Heart right ventricle (tissue), 16 donors: ENCODE measurements at regions not wholly inside any gene's neighbourhood (a gene's known extent, or its start where the extent isn't known, plus 50 kb on each side); places are given as distances from the start of the nearest gene placed in this dataset.
A peak's percentile ranks its signal among the peaks of the same experiment; 100 is the strongest.

Experiments
- ATAC-seq, 8 donors: fragments of 200-7000 bp; cut with Tn5 transposase; one replicate each; pipeline ENCODE4 v1.9.1; 2020; ENCODE audit warnings: mild to moderate bottlenecking in 8 of 8, moderate library complexity in 8 of 8, moderate number of reproducible peaks in 1 of 8
- DNase-seq, 2 donors: peaks; one replicate each; pipeline ENCODE4 v3.0.0-alpha.2; 2020
- H3K27ac ChIP-seq, 10 donors: fragments of 200-600 bp; sonication (generic) in 2 of 10; one replicate each; pipeline versions ENCODE4 v1.5.0 to v1.8.0; 2020 to 2022; ENCODE audit warnings: mild to moderate bottlenecking in 3 of 10
- H3K27me3 ChIP-seq, 7 donors: fragments of 200-600 bp; one replicate each; pipeline ENCODE4 v1.8.0; 2021 to 2022; ENCODE audit warnings: mild to moderate bottlenecking in 2 of 7
- H3K36me3 ChIP-seq, 9 donors: fragments of 200-600 bp; sonication (generic) in 1 of 9; one replicate each; pipeline versions ENCODE4 v1.5.0 to v1.8.0; 2020 to 2022; ENCODE audit warnings: mild to moderate bottlenecking in 2 of 9
- H3K4me1 ChIP-seq, 9 donors: fragments of 200-600 bp; sonication (generic) in 1 of 9; one replicate each; pipeline versions ENCODE4 v1.5.0 to v1.8.0; 2020 to 2022; ENCODE audit warnings: mild to moderate bottlenecking in 4 of 9
- H3K4me3 ChIP-seq, 10 donors: fragments of 200-600 bp; sonication (generic) in 2 of 10; one replicate each; pipeline versions ENCODE4 v1.5.0 to v1.8.0; 2020 to 2022; ENCODE audit warnings: mild to moderate bottlenecking in 7 of 10, moderate library complexity in 2 of 10
- H3K9me3 ChIP-seq, 11 donors: fragments of 200-600 bp in 10 of 11; sonication (generic) in 2 of 11; one replicate each; pipeline versions ENCODE4 v1.5.0 to v1.8.0; 2013 to 2022; ENCODE audit warnings: mild to moderate bottlenecking in 2 of 11, control low read depth in 1 of 11, moderate library complexity in 1 of 11
- CTCF ChIP-seq, 9 donors: fragments of 200-600 bp; sonication (generic) in 2 of 9; IDR thresholded peaks; one replicate each; pipeline versions ENCODE4 v1.5.0 to v1.8.0; 2021 to 2022; ENCODE audit warnings: antibody characterized with exemption in 9 of 9, mild to moderate bottlenecking in 5 of 9, moderate library complexity in 1 of 9
- WGBS, 2 donors: extraction: QIAGEN DNeasy Blood & Tissue Kit; methylation state at CpG; one replicate each; pipeline ENCODE4 v1.1.7; 2013; ENCODE audit warnings: inconsistent platforms in 1 of 2; 5-methylcytosine and 5-hydroxymethylcytosine counted together
- intact Hi-C, 10 donors: fragments of 100-400 bp; cut with DNase I; formaldehyde crosslinking; loops; one replicate each; pipeline versions ENCODE4 v1.11.1 to v1.14.2; 2022
- donor health status: Arrhythmogenic right ventricular cardiomyopathy.
- donor health status: ischemic (EF 13 %, LVEDD 7.1; RV severe dilation, severe dysfunction).
- donor health status: healthy with polysubstance abuse.
- donor health status: DM: no; HTN: yes; CAD: no.
- donor health status: DM: no; HTN: no; CAD: no.
- donor health status: ischemic (EF 25% LVEDD 6.9; RV normal size, moderate dysfunction).
- donor health status: ischemic (EF 25% LVEDD 5.7; RV mildly dilated, moderate dysfunction).
- donor health status: healthy.
- donor health status: DM: yes; HTN: yes; CAD: no.
- donor health status: Ischemic cardiomyopathy.
- donor health status: ischemic (EF 35%, LVEDD 5.7; RV mildly dilated, moderate dysfunction).
- donor health status: nonischemic (EF 11% LVEDD 7.7; RV severe dilation, severe dysfunction).
- donor health status: DM: yes; HTN: yes; CAD: no.
- donor health status: PGD.
- donor health status: ischemic (EF 29% LVEDD 5.4; RV normal size, mild dysfunction).
- donor health status: nonischemic (EF 23%, LVEDD 6.1; RV moderate dilation, normal function).

DNA sequence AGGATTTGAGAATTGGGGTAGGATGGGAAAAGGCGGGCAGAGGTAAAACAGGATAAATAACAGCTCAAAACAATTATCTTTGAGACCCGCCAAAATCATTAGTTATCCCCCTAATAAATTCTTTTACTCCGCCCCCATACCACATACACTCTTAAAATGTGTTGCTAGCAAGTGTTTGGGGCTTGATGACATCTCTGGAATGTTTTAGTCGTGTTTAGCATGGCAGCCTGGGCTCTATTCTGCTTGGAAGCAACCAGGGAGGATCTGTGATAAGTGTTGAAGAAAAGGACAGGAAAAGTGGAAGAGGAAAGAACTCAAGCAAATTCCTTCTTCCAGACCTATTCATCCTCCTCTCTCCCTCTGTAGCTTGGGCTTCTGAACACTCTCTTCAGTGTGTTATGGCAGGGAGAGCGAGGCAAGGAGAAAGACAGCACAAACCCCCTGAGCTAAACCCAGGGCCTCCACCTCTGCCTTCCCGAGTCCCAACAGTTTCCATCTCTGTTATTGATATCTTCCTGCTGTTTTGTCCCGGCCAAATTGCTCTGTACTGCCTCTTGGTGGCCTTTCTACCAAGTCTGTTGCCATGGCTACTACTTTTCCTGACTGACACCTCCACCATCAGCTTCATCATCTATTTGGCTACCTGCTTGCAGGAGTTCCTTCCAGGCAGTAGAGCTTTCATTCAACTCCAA lies 135.8 kb downstream of the RPL22L1 start:
- H3K9me3 ChIP-seq = no peaks in the 10 kb centered on the region
- no peaks in the 10 kb centered on the region for H3K36me3 ChIP-seq
- peak in 1 of 8 donors; percentile 14 for ATAC-seq
- DNase-seq = no peak
- 45 to 52% methylated on average over 7 of the region's 7 CpGs for WGBS, 2 donors
- TF ChIP-seq CTCF (IDR thresholded peaks at IDR 0.05) = no peak
- H3K4me3 ChIP-seq = no peak overlapping the region
- no peak overlapping the region for H3K27ac ChIP-seq
- intact Hi-C loops = no loop called here
- peaks cover 0 to 12% (median 0%) of the 10 kb centered on the region in 7 donors for H3K27me3 ChIP-seq
- H3K4me1 ChIP-seq = peaks cover 0 to 6% (median 0%) of the 10 kb centered on the region in 9 donors

- no peaks in the 10 kb centered on the region for H3K36me3 ChIP-seq
- no peaks in the 10 kb centered on the region for H3K9me3 ChIP-seq
- no peak overlapping the region for H3K4me3 ChIP-seq
- H3K4me1 ChIP-seq = peaks cover 0 to 6% (median 0%) of the 10 kb centered on the region in 9 donors
- H3K27ac ChIP-seq = no peak overlapping the region
- intact Hi-C loops = no loop called here
- H3K27me3 ChIP-seq = peaks cover 0 to 12% (median 0%) of the 10 kb centered on the region in 7 donors
- DNase-seq = no peak
- TF ChIP-seq CTCF (IDR thresholded peaks at IDR 0.05) = no peak
- ATAC-seq = no peak
These were observed 137.2 kb downstream of the RPL22L1 start for GRCh38 chr3:170732660-170733245.

- ATAC-seq (no peak), DNase-seq (no peak)
- no peaks in the 10 kb centered on the region for H3K9me3 ChIP-seq
- H3K36me3 ChIP-seq = no peaks in the 10 kb centered on the region
- H3K4me1 ChIP-seq = peaks cover 0 to 6% (median 0%) of the 10 kb centered on the region in 9 donors
- intact Hi-C loops = no loop called here
- no peak for TF ChIP-seq CTCF (IDR thresholded peaks at IDR 0.05)
- no peak overlapping the region for H3K4me3 ChIP-seq
- no peak overlapping the region for H3K27ac ChIP-seq
- H3K27me3 ChIP-seq = peaks cover 0 to 12% (median 0%) of the 10 kb centered on the region in 7 donors
These were observed 138.7 kb downstream of the RPL22L1 start for GRCh38 chr3:170731281-170731680.

DNA sequence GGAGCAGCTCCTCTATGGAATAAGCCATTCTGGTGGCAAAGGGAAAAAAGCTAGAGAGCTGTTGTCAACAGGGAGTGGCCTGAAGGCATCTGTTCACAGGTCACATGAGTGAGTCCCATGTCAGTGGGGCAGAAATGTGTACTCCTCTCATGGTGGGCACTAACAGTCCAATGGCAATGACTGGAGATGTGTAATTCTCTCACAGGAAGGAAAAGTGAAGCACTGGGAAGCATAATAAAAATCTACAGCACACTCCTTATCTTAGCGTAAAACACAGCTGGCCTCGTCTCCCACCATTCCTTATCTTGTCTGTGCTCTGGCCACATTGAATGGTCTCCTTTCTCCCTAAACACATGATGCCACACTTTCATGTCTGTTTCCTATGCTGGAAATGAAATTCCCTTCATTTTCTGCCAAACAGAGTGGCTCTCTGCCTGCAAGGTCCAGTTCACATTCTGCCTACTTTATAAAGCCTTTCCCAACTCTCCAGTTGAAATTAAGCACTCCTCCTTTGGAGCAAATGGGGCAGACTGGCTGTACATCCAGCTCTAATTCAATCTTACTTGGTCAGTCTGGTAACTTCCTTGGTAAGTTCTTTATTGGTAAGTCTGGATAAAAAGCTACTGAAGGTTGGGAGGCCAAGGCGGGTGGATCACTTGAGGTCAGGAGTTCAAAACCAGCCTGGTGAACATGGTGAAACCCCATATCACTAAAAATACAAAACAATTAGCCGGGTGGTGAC lies 139.8 kb downstream of the RPL22L1 start:
- TF ChIP-seq CTCF (IDR thresholded peaks at IDR 0.05) = no peak
- no peak overlapping the region for H3K27ac ChIP-seq
- DNase-seq = no peak
- H3K4me3 ChIP-seq = no peak overlapping the region
- H3K9me3 ChIP-seq = no peaks in the 10 kb centered on the region
- intact Hi-C loops = no loop called here
- H3K4me1 ChIP-seq = peaks cover 0 to 6% (median 0%) of the 10 kb centered on the region in 9 donors
- no peaks in the 10 kb centered on the region for H3K36me3 ChIP-seq
- ATAC-seq = no peak
- H3K27me3 ChIP-seq = peaks cover 0 to 11% (median 0%) of the 10 kb centered on the region in 7 donors
- 67 to 78% methylated on average over 4 of the region's 4 CpGs for WGBS, 2 donors
